GM23338 (cell line): ENCODE measurements at regions not wholly inside any gene's neighbourhood (a gene's known extent, or its start where the extent isn't known, plus 50 kb on each side); places are given as distances from the start of the nearest gene placed in this dataset.

Source experiments
- CREB1 ChIP-seq: fragments of 250-450 bp; sonication (Bioruptor Pico); IDR thresholded peaks from 2 replicates; pipeline ENCODE4 v1.5.0; 2020; ENCODE audit warnings: low read depth, mild to moderate bottlenecking, moderate library complexity
- CTCF ChIP-seq, 2 experiments: fragments of 200-600 bp in 1 of 2; sonication (generic) in 1 of 2; conservative IDR thresholded peaks; 2 replicates each; pipeline versions ENCODE4 v1.5.1 to v1.6.1; 2016 to 2017; ENCODE audit warnings: antibody characterized with exemption in 2 of 2, low read depth in 2 of 2, mild to moderate bottlenecking in 2 of 2, moderate library complexity in 1 of 2
- ETS1 ChIP-seq: IDR thresholded peaks from 2 replicates; pipeline ENCODE4 v1.6.1; 2016; ENCODE audit warnings: antibody characterized with exemption
- EZH2 ChIP-seq: fragments of 200-600 bp; sonication (generic); IDR thresholded peaks from one replicate; pipeline ENCODE4 v1.8.0; 2017; ENCODE audit warnings: antibody characterized with exemption, mild to moderate bottlenecking, low read depth; ENCODE audit not compliant: unreplicated experiment
- EZH2phosphoT487 ChIP-seq: fragments of 200-600 bp; sonication (generic); IDR thresholded peaks from one replicate; pipeline ENCODE4 v1.8.1; 2018; ENCODE audit warnings: antibody characterized with exemption; ENCODE audit not compliant: unreplicated experiment
- JUNB ChIP-seq: IDR thresholded peaks from one replicate; pipeline ENCODE4 v1.6.1; 2016; ENCODE audit warnings: antibody characterized with exemption; ENCODE audit not compliant: unreplicated experiment
- NANOG ChIP-seq: IDR thresholded peaks from 2 replicates; pipeline ENCODE4 v1.6.1; 2016; ENCODE audit warnings: antibody characterized with exemption, borderline replicate concordance
- POLR2AphosphoS5 ChIP-seq: IDR thresholded peaks from 2 replicates; pipeline ENCODE4 v1.6.1; 2016; ENCODE audit warnings: antibody characterized with exemption, low read depth
- REST ChIP-seq: IDR thresholded peaks from one replicate; pipeline ENCODE4 v1.6.1; 2018; ENCODE audit warnings: antibody characterized with exemption; ENCODE audit not compliant: unreplicated experiment
- STAT1 ChIP-seq: IDR thresholded peaks from one replicate; pipeline ENCODE4 v1.6.1; 2016; ENCODE audit warnings: antibody characterized with exemption; ENCODE audit not compliant: unreplicated experiment
- ZNF331 ChIP-seq: fragments of 250-450 bp; sonication (Bioruptor Pico); IDR thresholded peaks from 2 replicates; pipeline ENCODE4 v1.5.0; 2020; ENCODE audit warnings: low read depth, mild to moderate bottlenecking, moderate library complexity
- ZNF462 ChIP-seq: fragments of 250-450 bp; sonication (Bioruptor Pico); IDR thresholded peaks from 2 replicates; pipeline ENCODE4 v1.5.0; 2020; ENCODE audit warnings: mild to moderate bottlenecking, moderate library complexity

GRCh38 chr7:85396676-85397075, 209.8 kb upstream of the SEMA3D start:
- TF ChIP-seq CTCF (conservative IDR thresholded peaks at IDR 0.05; ENCODE audit: low read depth in 2 of 2) = no peak
- TF ChIP-seq STAT1 = no peak
- no peak for TF ChIP-seq REST
- TF ChIP-seq EZH2 = no peak
- no peak for TF ChIP-seq JUNB
- TF ChIP-seq POLR2AphosphoS5 = no peak
- TF ChIP-seq CREB1 (CRISPR knock-in tag) = no peak
- no peak for TF ChIP-seq EZH2phosphoT487
- no peak for TF ChIP-seq ZNF331 (CRISPR knock-in tag)
- TF ChIP-seq ETS1 = no peak
- 0 out of 2 replicates have a peak, but pooled peaks have one; percentile 15 for TF ChIP-seq ZNF462 (CRISPR knock-in tag)
- TF ChIP-seq NANOG = no peak; the same call in 1 of the 2 replicates
